Daoy (cell line): ENCODE measurements at regions not wholly inside any gene's neighbourhood (a gene's known extent, or its start where the extent isn't known, plus 50 kb on each side); places are given as distances from the start of the nearest gene placed in this dataset.

Experiments
- DNase-seq: peaks from one replicate; pipeline ENCODE4 v3.0.0-alpha.2; 2015; ENCODE audit warnings: low read depth

GRCh38 chr20:22431419-22431818 lies 153.0 kb downstream of the FOXA2 start:
- DNase-seq, result no peak

DNA sequence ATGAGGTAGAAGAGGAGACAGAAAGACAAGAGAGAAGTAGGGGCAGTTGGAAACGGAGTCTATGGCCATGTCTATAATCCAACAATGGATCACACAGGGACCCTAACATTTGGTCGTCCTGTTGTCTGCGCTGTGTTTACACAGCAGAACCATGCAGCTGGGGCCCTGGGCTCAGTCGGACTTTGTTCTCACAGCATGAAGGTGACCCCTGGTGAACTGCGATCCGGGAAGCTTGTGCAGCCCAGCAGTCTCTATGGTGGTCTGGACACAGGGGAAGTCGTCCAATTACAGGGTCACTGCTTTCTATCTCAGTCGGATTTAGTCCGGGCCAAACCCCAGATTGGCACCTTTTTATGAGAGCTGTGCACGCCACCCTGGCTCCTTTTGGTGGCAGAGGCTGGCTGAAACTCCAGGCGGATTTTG lies 153.6 kb downstream of the FOXA2 start:
- no peak for DNase-seq

- peak; percentile 66 for DNase-seq
Observed at GRCh38 chr20:22430154-22430745, 154.1 kb downstream of the FOXA2 start.

- DNase-seq, result no peak
Observed at GRCh38 chr20:22429175-22430153, 154.9 kb downstream of the FOXA2 start.

DNA sequence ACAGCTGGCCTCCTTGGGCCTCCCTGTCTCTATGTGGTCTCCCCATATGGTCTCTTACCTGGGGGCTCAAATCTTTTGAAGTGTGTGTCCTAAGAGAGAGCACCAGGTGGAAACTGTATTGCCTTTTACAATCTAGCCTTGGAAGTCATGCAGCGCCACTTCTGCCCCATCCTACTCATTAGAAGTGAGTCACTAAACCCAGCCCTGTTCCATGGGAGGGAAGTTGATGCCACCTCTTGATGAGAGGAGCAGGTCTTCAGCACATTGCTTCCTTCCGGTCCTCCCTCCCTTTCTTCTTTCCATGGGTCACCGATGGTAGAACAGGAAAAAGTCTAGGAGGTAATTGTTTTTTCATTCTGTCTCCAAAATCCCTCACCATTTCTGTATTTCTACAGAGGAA lies 156.3 kb downstream of the FOXA2 start:
- peak; percentile 25 for DNase-seq

GRCh38 chr20:22426772-22427171 lies 157.6 kb downstream of the FOXA2 start:
- no peak for DNase-seq

GRCh38 chr20:22425344-22426295 lies 158.8 kb downstream of the FOXA2 start:
- no peak for DNase-seq

- no peak for DNase-seq
Observed at GRCh38 chr20:22423190-22423832, 161.1 kb downstream of the FOXA2 start.

GRCh38 chr20:22420116-22420598 lies 164.2 kb downstream of the FOXA2 start:
- no peak for DNase-seq

DNA sequence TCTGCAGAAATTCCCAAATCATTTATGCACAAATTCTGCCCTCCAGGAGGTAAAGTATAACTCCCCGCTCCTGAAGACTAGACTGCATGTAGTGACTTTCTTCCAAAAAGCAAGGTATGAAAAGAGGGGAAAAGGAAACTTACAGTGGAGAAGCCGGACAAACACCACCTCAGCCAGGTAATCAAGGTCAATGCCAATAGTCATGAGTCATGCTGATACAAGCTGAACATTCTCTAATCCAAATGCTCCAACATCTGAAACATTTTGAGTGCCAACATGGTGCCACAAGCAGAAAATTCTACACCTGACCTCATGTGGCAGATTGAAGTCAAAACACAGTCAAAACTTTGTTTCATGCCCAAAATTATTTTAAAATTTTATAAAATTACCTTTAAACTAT lies 165.6 kb downstream of the FOXA2 start:
- DNase-seq, result no peak

DNA sequence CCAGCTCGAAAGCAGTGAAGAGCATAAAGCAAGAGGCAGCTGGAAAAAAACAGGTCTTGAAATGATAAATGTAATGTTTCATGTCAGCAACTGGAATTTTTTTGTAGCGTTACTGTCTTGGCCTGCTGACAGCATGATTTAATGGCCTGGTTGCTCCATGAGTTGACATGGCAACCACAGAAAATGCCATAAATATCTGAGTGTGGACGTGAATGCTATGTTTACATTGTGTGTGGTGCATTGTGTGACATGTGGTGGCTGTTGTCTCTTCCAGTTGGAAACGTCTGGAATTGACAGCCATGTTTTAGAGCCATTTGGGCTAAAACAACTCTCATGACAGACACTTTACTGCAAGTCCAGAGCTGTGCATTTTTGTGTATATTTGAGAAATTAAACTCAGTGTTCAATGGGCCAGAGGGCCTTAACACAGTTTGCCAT lies 170.0 kb downstream of the FOXA2 start:
- peak; percentile 16 for DNase-seq

GRCh38 chr20:22412977-22413868 lies 171.1 kb downstream of the FOXA2 start:
- DNase-seq, result no peak

- DNase-seq, result peak; percentile 76
Observed at GRCh38 chr20:22411627-22412450, 172.5 kb downstream of the FOXA2 start.

- DNase-seq, result no peak
Observed at GRCh38 chr20:22411286-22411626, 173.1 kb downstream of the FOXA2 start.

DNA sequence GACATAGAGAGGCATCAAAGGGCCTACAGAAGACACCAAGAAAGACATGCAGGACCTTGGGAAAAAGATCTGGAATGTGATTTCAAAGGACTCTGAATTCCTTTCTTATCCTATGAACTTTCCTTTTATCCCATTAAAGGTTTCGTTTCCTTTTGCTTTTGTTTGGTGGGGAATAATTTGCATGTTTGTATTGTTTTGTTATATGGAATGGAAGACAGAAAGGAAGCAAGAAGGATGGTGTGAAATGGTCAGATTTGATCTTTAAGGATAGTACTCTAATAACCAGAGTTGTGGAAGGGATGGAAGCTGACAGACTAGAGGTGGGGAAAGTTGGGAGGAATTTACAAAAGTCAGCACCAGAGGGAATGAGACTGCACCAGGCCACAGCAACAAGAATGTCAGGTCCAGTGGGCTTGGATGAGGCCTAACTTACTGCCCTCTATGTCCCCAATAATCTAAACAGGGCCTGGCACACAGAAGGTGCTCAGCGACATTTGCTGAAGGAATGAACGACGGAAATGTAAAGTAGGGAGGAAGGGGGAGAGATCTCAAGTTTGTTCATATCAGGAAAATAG lies 173.7 kb downstream of the FOXA2 start:
- no peak for DNase-seq

DNA sequence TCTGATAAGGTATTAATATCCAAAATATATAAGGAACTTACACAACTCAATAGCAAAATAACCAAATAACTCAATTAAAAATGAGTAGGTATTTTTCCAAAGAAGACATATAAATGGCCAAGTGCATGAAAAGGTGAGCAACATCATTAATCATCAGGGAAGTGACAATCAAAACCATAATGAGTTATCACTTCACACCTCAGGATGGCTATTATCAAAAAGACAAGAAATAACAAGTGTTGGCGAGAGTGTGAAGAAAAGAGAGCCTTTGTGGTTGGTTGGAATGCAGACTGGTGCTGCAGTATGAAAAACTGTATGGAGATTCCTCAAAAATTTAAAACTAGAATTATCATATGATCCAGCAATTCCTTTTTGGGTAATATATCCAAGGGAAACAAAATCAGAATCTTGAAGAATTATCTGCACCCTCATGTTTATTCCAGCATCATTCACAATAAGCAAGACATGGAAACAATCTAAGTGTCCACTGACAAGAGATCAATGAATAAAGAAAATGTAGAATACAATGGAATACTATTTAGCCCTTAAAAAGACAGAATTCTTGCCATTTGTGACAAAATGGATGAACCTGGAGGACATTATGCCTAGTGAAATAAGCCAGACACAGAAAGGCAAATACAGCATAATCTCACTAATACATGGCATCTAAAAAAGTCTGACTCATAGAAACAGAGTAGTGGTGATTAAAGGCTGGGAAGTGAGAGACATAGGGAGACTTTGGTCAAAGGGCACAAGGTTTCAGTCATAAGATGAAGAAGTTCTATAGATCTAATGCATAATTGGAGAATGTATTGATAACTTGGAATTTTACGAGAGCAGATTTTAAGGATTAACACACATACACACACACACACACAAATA lies 175.6 kb downstream of the FOXA2 start:
- DNase-seq, result no peak

DNA sequence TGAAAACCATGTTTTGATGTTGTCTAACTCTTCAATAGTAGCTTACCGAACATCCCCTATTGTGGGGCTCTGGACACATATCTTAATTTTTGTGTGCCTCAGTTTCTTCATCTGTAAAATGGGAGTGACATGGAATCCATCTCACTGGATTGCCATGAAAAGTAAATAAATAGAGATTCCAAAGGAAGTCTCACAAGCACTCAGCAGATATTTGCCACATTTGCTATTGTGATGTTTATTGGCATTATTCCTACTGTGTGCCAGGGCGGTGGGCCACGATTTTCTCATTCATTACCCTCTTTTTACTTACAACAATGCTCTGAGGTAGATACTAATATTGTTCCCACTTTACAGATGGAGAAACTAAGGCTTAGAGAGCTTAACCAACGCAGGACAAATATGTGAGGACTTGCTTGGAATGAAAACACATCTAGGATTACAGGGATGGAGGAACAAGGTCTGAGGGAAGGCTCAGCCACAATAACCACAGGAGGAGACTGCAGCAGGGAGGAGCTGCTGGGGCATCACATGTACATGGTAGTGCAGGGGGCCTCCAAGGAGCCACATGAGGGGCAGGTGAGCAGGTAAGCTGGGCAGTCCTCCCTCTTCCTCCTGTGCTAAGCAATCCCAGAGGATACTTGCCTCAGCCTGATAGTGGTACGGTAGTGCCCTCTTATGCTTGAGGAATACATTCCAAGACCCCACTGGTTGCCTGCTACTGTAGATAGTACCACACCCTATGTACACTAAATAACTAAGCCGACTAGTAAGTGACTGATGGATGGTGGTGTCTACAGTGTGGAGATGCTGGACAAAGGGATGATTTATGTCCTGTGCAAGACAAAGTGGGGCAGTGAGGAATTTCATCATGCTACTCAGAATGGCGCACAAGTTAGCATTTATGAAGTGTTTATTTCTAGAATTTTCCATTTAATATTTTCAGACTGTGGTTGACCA lies 176.9 kb downstream of the FOXA2 start:
- no peak for DNase-seq
